ENCODE measurements at regions not wholly inside any gene's neighbourhood (a gene's known extent, or its start where the extent isn't known, plus 50 kb on each side); places are given as distances from the start of the nearest gene placed in this dataset.

DNA sequence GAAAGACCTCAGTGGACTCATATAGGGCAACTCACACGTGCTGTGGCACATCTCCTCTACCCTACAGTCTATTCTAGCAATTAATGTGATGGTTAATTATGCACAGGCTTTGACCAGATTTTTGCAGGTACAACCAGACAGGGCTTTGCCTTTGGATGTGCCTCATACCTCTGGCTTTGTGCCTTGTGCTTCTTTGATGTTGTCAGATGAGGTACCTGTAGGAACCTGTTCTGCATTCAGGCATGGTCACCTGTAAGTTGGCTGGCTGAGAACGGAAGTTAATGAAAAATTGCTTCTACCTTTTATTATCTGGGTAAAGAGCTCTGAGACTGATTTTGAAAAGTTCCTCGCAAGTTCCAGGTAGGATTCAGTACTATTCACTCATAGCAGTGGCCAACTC is 462.9 kb upstream of the ZFHX3 start:
- no peak for DNase-seq

DNA sequence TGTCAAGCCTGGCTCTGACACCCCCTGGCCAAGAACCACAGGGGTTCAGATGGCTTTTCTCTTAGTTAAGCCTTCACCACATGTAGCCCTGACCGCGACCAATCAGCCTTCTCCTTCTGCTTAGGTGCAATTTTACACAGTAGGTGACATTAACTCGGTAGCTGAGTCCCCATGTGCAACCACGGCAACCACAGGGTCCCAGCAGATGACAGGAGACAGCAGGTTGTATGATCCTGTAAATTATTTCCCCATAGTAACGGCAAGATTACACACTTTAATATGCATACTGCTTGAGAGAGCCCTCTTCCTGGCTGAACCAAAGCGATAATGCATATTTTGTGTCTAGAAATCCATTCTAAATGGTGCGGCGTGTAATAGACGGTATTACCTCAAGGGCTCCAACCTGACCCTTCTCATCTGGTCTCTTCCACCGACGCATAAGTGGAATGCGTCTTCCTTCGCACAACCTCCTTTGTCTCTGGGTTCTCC is 458.7 kb upstream of the ZFHX3 start:
- no peak for DNase-seq

DNA sequence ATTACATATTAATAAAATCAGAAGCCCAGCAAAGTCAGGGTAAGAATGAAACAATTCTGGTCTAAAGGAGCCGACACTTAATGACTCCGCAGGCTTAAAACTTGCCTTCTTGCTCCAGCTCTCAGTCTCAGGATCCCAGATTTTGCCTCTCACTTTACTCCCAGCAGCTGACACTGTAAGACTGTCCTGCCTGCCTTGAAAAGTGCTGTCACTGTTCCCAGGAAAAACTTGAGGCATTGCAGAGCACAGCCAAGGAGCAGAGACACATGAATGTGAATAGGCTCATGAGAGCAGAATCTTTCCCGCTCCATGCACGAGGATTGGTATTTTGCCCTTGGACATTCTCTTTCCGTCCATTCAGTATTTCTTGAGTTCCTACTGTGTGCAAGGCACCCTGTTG is 457.6 kb upstream of the ZFHX3 start:
- DNase-seq = no peak

DNA sequence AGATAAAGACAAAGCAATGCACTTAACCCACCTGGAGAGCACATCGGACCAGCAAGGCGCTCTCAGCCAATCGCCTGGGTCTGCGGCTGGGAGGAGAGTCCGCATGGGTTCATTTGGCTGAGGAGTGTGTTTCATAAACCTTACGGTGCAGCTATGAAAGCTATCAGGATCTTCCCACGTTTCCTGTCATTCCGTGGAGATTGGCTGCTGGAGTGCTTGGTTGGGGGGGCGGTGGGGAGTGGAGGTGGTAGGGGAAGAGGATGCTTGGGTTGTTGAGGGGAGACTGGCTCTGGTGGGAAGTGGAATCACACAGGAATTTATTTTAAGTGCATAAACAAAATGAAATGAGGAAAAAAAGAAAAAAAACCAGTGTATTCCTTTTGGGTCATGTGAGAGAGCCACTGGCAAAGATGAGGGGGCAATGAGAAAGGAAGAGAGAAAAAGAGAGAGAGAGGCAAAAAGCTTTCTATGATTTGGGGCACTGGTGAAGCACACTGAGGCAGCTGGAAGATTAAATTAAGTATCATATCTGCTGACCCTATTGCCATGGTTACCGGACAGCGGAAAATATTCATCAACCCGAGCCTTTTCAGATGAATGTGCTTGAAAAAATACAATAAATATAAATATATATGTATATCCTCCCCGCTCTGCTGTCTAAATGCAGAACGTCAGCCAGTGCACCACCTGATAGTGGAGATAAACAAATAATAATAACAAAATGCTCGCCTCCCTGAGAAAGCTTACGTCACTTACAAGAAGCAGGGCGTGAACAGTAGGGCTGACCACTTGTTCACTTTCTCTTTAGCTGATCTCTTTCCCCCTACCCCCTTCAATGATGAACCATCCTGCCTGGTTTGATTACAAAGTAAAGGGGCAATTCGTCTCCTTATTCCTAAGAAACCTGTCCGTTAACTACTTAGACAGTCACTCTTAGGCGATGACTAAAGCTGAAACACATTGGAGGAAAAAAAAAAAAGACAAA is 457.0 kb upstream of the ZFHX3 start:
- DNase-seq = no peak

DNA sequence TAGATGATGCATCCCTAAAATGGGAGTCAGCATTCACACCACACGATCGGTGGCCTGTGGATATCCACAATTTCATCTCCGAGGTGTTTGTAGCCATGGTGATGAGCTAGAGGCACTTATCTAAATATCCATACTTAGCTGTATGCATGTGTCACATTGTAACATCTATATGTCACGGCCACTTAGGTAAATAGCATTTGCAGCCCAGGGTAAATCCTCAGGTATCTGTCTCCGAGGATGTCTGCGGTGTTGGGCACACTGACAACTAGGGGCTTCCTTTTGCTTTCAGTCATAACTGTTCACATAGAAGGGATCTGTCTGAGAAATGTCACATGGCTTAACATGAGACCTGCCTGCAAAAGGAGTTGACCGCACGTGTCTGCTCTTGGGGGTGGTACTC is 455.2 kb upstream of the ZFHX3 start:
- no peak for DNase-seq

DNA sequence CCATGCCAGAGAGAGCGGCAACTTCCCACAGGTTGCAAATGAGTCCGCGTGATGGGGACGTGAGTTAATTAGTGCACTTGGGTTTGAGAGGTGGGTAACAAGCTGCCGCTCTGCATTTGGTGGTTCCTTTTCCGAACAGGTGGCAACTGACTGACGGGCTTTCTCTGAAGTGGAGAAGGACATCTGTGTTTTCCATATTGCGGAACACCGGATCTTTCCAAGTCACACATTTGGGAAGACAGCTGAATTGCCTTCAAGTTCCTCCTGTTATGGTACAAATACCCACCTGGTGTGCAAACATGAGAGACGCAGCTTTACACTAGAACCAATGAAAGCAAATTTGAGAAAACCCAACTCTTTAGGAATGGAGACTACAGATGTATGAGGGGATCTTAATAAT is 451.3 kb upstream of the ZFHX3 start:
- DNase-seq = no peak

DNA sequence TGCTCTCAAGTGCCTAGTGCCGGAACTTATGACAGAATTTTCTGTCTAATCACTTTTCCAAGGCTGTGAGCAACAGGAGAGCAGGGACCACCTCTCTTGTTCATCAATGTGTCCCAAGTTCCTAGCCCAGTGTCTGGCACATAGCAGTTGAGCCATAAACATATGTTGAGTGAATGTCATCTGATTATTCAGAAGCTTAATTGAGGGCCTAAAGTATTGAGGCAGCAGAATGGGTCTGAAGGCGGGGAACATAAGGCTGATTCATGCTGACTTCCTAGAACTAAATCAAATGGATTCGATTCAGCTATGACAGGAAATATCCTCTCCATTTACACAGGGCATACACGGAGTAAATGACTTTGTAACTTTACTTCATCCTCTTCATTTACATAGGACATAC is 438.0 kb upstream of the ZFHX3 start:
- DNase-seq = no peak

DNA sequence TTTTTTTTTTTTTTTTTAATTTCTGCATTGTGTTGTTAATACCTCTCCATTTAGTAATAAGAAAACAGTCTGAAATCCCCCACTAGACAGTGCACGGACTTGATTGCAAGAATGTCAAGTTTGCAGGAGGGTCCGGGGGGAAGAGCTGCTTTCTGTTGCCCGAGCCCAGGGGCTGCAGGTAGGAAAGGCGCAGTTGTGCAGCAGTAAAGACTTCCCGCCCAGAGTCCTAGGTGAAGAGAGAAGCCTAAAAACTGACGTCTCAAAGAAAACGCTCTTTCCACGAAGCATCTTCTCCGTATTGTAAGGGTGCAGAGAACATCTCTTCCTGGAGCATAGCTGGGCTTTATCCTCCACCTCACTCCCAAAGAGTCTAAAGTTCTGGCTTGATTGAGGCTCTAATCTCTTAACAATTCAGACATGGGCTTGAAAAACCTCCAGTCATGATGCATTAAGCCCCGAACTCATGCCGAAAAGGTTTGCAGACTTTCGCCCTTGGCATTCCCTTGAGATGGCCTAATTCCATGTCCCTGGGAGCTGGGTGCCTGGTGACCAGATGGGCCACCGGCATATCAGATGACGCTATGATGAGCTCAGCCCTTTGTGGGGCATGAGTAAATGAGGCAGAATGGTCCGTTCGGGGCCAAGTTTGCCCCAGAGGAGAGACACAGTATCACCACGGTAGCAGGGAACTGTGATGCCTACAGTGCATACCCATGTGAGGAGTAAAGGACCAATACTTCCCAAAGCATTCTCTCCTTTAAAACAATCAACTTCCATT is 436.2 kb upstream of the ZFHX3 start:
- no peak for DNase-seq

DNA sequence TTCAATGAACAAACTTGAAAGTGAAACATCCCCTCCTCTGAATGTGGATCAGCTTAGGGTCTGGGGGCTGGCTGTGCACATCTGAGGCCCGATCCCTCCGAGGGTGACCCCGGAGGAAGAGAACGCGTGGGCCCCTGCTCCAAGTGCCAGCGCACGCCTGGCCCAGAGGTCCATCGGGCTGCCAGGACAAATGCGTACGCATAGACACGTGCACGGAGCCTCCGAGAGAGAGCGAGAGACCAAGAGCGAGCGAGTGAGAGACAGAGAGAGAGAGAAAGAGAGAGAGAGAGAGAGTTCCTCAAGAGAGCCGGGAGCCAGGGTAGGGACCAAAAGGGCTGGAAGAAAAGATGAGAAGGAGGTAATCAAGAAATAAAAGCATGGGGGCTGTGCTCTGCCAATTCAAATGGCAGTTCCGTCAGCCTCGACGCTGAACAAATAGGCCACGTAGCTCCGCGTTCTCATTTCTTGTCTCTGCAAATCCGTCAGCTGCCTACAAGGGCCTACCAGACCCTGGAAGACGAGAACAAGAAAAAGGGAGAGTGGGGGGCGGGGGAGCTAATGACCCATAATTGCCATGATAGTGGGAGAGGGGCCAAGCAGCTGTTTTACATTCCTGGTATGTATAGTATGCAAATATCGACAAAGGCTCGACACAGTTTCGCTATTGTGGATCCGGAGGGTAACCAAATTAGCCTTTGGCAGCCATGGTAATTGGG is 435.3 kb upstream of the ZFHX3 start:
- DNase-seq = no peak

DNA sequence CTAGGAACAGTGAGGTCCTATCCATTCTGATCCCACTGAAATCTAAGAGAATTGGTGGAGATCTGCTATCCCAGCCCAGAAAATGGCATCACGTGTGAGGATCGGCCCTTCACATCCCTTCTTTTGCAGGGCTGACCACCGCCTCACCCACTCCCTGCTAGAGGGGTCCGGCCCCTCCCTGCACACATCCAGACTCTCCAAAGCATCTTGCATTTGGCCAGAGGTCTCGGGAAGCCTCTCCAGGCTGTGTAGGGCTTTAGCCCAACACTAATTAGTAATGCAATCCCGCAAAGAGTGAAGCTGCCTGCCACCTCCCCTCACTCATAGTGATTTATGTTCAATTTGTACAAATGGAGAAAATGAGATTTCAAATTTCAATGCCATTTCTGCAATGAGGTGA is 434.4 kb upstream of the ZFHX3 start:
- no peak for DNase-seq

DNA sequence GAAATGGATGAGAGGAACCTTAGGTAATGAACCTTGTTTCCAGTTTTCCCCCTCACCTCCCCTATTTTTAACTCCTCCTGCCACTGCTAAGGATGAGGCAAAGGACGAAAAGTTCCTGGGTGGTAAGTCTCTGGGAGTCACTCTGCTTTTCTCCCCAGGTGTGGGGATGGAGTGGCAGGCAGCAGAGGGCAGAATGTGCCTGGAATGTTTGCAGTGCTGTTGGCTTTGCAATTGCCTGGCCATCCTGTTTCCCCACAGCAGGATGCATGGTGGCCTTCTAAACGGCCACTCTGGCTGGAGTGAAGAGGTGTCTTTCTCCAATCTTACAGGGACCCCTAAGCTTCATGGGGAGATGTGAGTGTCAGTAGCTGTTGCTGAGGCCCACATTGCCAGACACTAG is 432.5 kb upstream of the ZFHX3 start:
- DNase-seq = no peak

DNA sequence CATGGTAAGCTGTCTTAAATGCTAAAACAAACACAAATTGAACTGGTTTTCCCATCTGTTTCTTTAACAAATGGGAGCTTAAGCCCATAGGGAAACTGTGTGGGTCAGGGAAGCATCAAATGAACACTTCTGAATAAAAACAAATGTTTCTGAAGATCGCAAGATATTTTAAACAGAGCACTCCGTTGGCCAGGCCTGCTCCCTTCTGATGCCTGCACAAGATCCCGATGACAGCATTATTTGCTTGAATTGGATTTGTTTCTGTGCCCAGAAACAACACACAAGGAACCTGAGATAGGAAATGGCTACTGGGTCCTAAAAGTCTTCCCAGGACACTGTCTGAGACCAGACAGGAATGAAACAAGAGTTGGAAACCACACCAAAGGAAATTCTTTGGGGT is 425.8 kb upstream of the ZFHX3 start:
- no peak for DNase-seq

DNA sequence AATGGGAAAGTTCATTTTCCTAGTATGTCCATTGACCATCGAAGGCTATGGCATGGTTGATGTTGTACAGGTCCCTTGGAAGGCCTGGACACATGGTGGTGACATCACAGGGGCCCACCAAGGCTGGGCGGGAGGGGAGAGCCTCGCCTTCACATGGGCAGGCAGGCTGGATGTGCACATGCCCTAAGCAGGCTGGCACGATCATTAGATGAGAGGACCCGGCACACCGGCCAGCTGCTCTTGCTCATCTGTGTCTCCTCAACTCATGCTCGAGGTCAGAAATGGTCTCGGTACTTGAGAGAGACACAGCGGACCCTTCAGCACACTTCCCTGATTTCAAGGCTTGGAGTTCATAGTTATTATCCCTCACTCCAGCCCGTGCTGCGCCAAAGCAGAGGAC is 416.9 kb upstream of the ZFHX3 start:
- no peak for DNase-seq

DNA sequence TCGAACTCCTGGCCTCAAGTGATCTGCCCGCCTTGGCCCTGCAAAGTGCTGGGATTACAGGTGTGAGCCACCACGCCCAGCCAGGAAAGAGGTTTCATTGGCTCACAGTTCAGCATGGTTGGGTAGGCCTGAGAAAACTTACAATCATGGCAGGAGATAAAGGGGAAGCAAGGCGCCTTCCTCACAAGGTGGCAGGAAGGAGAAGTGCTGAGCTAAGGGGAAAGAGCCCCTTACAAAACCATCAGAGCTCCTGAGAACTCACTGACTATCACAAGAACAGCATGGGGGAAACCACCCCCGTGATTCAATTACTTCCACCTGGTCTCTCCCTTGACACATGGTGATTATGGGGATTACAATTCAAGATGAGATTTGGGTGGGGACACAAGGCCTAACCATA is 411.7 kb upstream of the ZFHX3 start:
- no peak for DNase-seq

DNA sequence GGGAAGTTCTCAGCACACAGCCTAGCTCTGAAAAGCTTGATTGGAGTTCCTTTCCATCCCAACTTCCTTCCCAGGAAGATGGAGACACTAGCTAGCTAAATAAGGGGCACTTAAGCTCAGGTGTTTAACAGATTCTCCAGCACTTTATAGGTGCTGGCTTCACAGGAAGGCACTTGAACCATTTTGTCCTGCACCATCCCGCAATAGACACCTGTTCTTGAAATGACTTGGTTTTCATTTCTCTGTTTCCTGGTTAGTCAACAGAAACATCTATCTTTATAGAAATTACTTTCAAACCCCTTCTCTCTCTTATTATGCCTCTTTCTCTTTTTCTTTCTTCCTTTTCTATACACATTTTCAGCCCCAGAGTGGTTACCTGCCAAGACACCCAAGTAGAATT is 409.9 kb upstream of the ZFHX3 start:
- DNase-seq = no peak

DNA sequence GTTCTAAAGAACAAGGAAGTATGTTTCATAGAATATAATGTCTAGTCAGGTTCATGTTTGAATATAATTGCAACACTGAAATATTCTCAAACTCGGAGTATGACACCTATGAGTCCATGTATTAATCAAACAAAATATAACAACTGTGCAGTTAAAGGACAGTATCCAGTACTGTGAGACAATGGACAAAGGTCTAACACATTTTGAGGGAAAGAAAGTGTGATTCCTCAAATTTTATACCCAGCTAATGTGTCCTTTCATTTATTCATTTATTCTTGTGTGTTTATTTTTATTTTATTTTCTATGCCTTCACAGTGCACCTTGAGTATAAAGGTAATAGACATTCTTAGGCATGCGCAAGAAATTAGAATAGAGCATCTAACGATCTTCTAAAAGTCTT is 401.0 kb upstream of the ZFHX3 start:
- DNase-seq = no peak

DNA sequence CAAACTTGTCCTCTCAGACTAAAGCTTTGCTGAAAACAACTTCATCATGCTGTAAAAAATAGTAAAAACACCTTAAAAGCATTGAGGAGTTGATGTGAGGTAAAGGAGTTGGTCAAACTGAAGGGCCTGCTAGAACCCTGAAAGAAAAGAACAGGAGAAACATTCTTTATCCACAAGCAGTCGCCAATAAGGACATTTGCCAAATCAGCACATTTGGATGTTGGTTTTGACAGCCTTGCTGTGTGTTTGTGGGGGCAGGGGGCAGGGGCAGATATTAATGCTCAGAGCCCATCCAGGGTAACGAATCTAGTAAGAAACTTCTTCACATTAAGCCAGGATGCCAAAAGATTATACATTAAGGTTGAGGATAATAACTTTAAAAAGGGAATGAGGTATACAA is 399.9 kb upstream of the ZFHX3 start:
- DNase-seq = no peak

DNA sequence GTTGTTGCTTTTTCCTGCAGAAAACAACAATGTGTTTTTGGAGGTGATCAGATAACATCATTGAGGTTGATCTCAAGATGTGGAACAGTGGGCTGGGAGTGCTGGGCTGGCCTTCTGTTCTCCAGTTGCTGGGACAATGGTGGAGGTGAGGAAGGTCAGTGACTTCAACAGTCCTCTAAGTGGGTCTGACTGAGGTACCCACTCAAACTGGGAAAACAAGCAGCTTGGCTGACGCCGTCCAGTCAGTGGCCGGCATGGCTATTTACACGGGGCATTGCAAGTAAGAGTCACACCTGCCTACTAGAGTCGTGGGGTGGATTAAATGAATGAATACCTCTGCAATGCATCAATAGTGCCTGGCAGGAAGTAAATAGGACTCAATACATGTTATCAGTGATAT is 386.7 kb upstream of the ZFHX3 start:
- no peak for DNase-seq

DNA sequence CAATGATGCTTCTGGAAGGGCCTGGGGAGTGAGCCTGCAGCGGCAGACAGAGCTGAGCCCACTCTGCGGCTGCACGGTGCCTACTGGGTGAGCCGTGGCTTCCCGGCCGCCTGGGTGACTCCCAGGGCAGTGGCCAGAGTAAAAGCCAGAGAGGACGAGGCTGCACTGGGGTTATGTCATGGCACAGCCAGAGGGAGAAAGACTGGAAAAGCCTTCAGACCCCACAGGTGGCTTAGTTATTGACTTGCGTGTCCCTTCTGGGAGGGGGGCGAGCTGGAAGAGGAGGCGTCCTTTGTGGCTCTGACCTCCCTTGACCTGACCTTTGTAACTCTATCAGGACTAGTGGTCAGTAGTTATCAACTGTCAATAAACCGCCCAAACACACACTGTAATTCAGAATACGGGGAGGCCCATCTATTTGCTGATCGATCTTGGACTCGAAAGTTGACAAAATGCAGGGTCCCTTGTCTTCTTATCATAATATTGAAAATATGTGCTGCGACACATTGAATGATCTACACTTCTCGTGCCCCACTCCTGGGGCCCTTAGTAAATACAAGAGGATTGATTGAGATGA is 385.9 kb upstream of the ZFHX3 start:
- DNase-seq = no peak

DNA sequence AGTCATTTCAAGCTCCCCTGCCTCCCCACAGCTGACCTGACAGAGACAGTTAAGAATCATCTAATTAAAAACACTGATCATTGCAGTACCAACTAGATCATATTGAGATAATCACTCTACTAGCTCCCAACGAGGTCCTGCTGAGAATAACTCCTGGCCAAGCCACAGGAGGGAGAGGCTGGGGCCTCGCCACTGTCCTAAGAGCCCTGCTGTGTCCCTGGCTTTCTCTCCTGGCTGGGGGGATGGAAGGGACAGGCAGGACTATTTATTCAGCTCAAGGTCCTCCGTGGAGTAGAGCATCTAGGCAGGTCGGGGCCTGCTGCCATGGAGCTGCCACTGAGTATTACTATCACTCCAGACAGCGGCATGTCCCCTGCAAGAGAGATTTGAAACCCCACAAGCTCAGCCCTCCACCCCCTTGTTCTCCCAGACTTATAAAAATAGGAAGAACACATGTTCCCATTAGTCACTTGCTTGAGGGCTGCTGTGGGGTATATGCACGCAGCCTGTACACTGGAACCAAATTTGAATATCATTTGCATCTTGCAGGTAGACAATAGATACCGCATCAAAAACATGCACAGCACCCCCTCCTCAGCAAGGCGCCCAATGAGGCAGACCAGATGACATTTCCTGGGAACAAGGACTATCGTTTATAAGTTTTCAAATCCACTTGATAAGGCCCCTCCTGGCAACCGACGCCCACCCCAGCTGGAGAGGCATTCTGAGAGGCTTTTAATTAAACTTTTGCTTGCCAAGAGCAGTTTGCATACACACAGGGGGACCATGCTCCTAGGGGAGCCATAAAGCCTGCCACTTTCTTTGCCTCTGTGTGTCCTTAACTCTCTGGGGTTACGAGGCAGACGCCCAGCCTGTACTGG is 385.2 kb upstream of the ZFHX3 start:
- DNase-seq = no peak

DNA sequence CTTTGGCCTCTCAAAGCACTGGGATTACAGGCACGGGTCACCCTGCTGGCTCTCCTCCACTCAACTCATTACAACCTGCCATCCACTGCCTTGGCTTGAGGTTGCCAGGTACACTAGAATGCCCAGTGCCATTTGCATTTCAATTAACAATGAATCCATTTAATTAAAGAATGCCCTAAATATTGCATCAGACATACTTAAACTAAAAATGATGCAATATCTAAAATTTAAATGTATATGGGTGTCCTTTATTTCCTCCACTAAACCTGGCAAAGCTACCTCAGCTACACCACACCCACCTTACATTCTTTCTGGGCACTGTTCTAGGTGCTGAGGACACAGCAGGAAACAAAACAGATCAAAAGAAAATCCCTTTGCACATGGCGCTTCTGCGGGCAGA is 382.2 kb upstream of the ZFHX3 start:
- no peak for DNase-seq

DNA sequence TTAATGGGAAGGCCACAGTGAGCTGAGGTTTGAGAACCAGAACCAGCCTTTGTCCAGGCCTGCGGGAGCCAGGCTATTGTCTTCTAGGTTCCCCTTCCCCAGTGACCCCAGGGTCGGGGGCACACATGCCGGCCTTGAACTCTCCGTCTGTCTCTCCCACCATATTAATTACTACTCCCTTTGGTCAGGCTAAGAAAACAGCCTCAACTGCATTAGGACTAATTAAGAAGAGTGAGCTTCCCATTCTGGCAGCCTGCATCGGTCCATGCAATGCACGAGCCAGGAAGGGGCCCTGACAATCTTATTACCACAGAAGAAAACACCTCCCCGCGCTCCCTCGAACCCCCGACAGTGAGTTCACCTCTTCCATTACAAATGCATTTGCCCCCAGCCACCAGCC is 380.2 kb upstream of the ZFHX3 start:
- DNase-seq = no peak
